ENCODE measurements at regions not wholly inside any gene's neighbourhood (a gene's known extent, or its start where the extent isn't known, plus 50 kb on each side); places are given as distances from the start of the nearest gene placed in this dataset.

- CTCF ChIA-PET (ENCODE audit: partially characterized antibody): no interaction called here
- Histone ChIP-seq H2BK5ac (ENCODE audit: low read depth, low read length) (no peak overlapping the region), H4K91ac (replicated peaks; ENCODE audit: insufficient read length, low read length) (no peak overlapping the region), H3K23ac (ENCODE audit: insufficient read length) (no peak overlapping the region), H3K27me3 (replicated peaks in 1 of 4; ENCODE audit: control insufficient read depth in 3 of 4, extremely low read depth in 1 of 4, insufficient read depth in 3 of 4, low read length in 3 of 4) (no peaks in the 10 kb centered on the region), H3K14ac (ENCODE audit: insufficient read length) (no peak overlapping the region), H2AK5ac (ENCODE audit: low read depth, low read length) (no peak overlapping the region), H3K56ac (replicated peaks; ENCODE audit: insufficient read length, low read depth, low read length) (no peak overlapping the region), H4K8ac (ENCODE audit: extremely low read depth, insufficient read depth, low read length) (no peak overlapping the region), H2BK120ac (replicated peaks; ENCODE audit: low read depth, low read length) (no peak overlapping the region), H3K79me1 (ENCODE audit: low read depth, low read length) (no peaks in the 10 kb centered on the region), H3K79me2 (ENCODE audit: control insufficient read depth in 1 of 2, insufficient read depth in 2 of 2, low read length in 2 of 2) (no peaks in the 10 kb centered on the region), H3K9me3 (ENCODE audit: insufficient read depth in 2 of 2, low read depth in 1 of 2, low read length in 1 of 2) (no peaks in the 10 kb centered on the region), H2BK20ac (ENCODE audit: low read length) (no peak overlapping the region), H3K23me2 (ENCODE audit: low read depth, low read length) (no peaks in the 10 kb centered on the region), H2BK12ac (ENCODE audit: low read depth, low read length) (no peak overlapping the region), H4K20me1 (replicated peaks in 1 of 2; ENCODE audit: control insufficient read depth in 1 of 2, insufficient read depth in 2 of 2, low read length in 2 of 2) (peaks cover 0 to 2% of the 10 kb centered on the region in 2 experiments), H3K4me1 (replicated peaks in 1 of 4; ENCODE audit: control insufficient read depth in 3 of 4, insufficient read depth in 4 of 4, low read length in 3 of 4) (no peaks in the 10 kb centered on the region), H3K9ac (replicated peaks in 1 of 4; ENCODE audit: extremely low read depth in 1 of 4, low read depth in 3 of 4, low read length in 3 of 4) (no peak overlapping the region), H2AFZ (ENCODE audit: low read length) (no peak overlapping the region), H3K4me2 (ENCODE audit: insufficient read depth in 1 of 2, low read depth in 2 of 2, low read length in 2 of 2) (no peak overlapping the region), H3K27ac (ENCODE audit: low read depth, low read length) (no peak overlapping the region), H3K4me3 (ENCODE audit: extremely low read depth in 1 of 4, insufficient read depth in 2 of 4, low read depth in 3 of 4, low read length in 4 of 4) (no peak overlapping the region), H3K4ac (replicated peaks; ENCODE audit: insufficient read length, low read depth, low read length) (no peak overlapping the region), H3K18ac (ENCODE audit: extremely low read depth, low read length) (no peak overlapping the region), H4K5ac (ENCODE audit: insufficient read length, low read depth, low read length) (no peak overlapping the region), H3K36me3 (ENCODE audit: control insufficient read depth in 2 of 4, insufficient read depth in 4 of 4, low read length in 3 of 4) (no peaks in the 10 kb centered on the region), H2BK15ac (ENCODE audit: low read length) (no peak overlapping the region)
- TF ChIP-seq TAF1 (IDR thresholded peaks at IDR 0.05; ENCODE audit: low read depth, low read length): no peak
- TF ChIP-seq CEBPB (IDR thresholded peaks at IDR 0.05; ENCODE audit: low read depth, low read length): no peak
- TF ChIP-seq SIX5 (IDR thresholded peaks at IDR 0.05; ENCODE audit: low read depth, low read length): no peak
- TF ChIP-seq YY1 (IDR thresholded peaks at IDR 0.05; ENCODE audit: low read depth, low read length): no peak
- DNase-seq (ENCODE audit: low read depth in 1 of 2, low spot score in 2 of 2): no peak
- POLR2A ChIA-PET (ENCODE audit: partially characterized antibody): no interaction called here
- no peak for FAIRE-seq
- 82% methylated on average over 1 of the region's 1 CpG; no CpG with 5 or more reads in 1 of the 2 experiments for whole genome bisulfite sequencing, 2 experiments (ENCODE audit: extremely low coverage in 1 of 2, insufficient coverage in 1 of 2, insufficient read length in 1 of 2, insufficient replicate concordance in 2 of 2, low coverage in 1 of 2, low lambda C conversion rate in 2 of 2, missing lambda C conversion rate in 1 of 2)
Observed at GRCh38 chr10:55378196-55378595, 577.2 kb upstream of the PCDH15 start.

Data from H1 (cell line).